HepG2 (cell line): ENCODE measurements at regions not wholly inside any gene's neighbourhood (a gene's known extent, or its start where the extent isn't known, plus 50 kb on each side); places are given as distances from the start of the nearest gene placed in this dataset.

Experiments used
- ATAC-seq: fragments of 200-7000 bp; cut with Tn5 transposase; 3 replicates; pipeline ENCODE4 v1.9.1; 2020; ENCODE audit warnings: mild to moderate bottlenecking, moderate library complexity
- BruUV-seq: library from RNA; stranded (reverse); fragments of 400-500 nt; replicated peaks from 2 replicates; lab custom pipeline; 2021; lab: Mats Ljungman, UMichigan
- CTCF ChIA-PET: fragments of 300-600 bp; formaldehyde crosslinking; extraction: SDS; loops from one replicate; lab custom pipeline; 2021; ENCODE audit warnings: low total read pairs, inconsistent platforms, low intra/inter-chr PET ratio; lab: Yijun Ruan, JAX
- POLR2A ChIA-PET: fragments of 350-600 bp; sonication (Branson Sonifier 250); formaldehyde crosslinking; loops from one replicate; lab custom pipeline; 2020; ENCODE audit warnings: antibody characterized with exemption, inconsistent platforms; lab: Yijun Ruan, JAX
- DNase-seq: peaks from one replicate; pipeline ENCODE4 v3.0.0-alpha.2; 2015; ENCODE audit warnings: low spot score
- FAIRE-seq: peaks from 3 replicates; lab custom pipeline; 2011; peaks lifted over from hg19 to GRCh38; lab: Jason Lieb, UNC
- H2AFZ ChIP-seq: one replicate; pipeline ENCODE4 v1.6.1; 2011; ENCODE audit warnings: low read length, inconsistent platforms
- H3K27ac ChIP-seq: fragments of 300-600 bp; 3 replicates; pipeline ENCODE4 v1.8.0; 2011; ENCODE audit warnings: mixed run types, mild to moderate bottlenecking, mixed read lengths, low read length, inconsistent platforms; ENCODE audit not compliant: insufficient read depth; ENCODE audit errors: extremely low read length
- H3K27me3 ChIP-seq, 2 experiments: fragments of 200-600 bp in 1 of 2; 2 replicates in 1 of 2; 3 replicates in 1 of 2; pipeline versions ENCODE4 v1.6.0 to v1.8.0; 2011; ENCODE audit warnings: low read length in 2 of 2, mild to moderate bottlenecking in 2 of 2, moderate library complexity in 2 of 2, inconsistent platforms in 1 of 2; ENCODE audit not compliant: insufficient read depth in 2 of 2, control insufficient read depth in 1 of 2
- H3K36me3 ChIP-seq, 2 experiments: fragments of 200-600 bp in 1 of 2; replicated peaks in 1 of 2; 2 replicates in 1 of 2; 3 replicates in 1 of 2; pipeline versions ENCODE4 v1.5.1 to v1.8.0; 2011; ENCODE audit warnings: low read length in 2 of 2, inconsistent platforms in 1 of 2; ENCODE audit not compliant: insufficient read depth in 2 of 2, control insufficient read depth in 1 of 2
- H3K4me1 ChIP-seq: 2 replicates; pipeline ENCODE4 v1.5.1; 2012; ENCODE audit warnings: low read length, inconsistent platforms; ENCODE audit not compliant: insufficient read depth
- H3K4me2 ChIP-seq: 2 replicates; pipeline ENCODE4 v1.6.0; 2011; ENCODE audit warnings: low read depth, low read length, inconsistent platforms
- H3K4me3 ChIP-seq, 3 experiments: fragments of 200-600 bp in 1 of 3; sonication (generic), shearing (Covaris generic) in 1 of 3; replicated peaks in 1 of 3; 2 replicates each; pipeline ENCODE4 v1.5.1; 2011 to 2016; ENCODE audit warnings: low read length in 3 of 3, inconsistent platforms in 2 of 3, low read depth in 2 of 3, mild to moderate bottlenecking in 2 of 3, control low read depth in 1 of 3, mixed read lengths in 1 of 3; ENCODE audit not compliant: insufficient read depth in 1 of 3
- H3K79me2 ChIP-seq: one replicate; pipeline ENCODE4 v1.6.1; 2011; ENCODE audit warnings: low read length, inconsistent platforms; ENCODE audit not compliant: insufficient read depth
- H3K9ac ChIP-seq: 2 replicates; pipeline ENCODE4 v1.6.0; 2011; ENCODE audit warnings: mild to moderate bottlenecking, low read depth, low read length, inconsistent platforms; ENCODE audit not compliant: insufficient read depth
- H3K9me3 ChIP-seq: 2 replicates; pipeline ENCODE4 v1.5.1; 2012; ENCODE audit warnings: mild to moderate bottlenecking, low read length
- H4K20me1 ChIP-seq: 2 replicates; pipeline ENCODE4 v1.6.0; 2011; ENCODE audit warnings: inconsistent platforms, mild to moderate bottlenecking, low read length, moderate library complexity; ENCODE audit not compliant: insufficient read depth
- CHCHD3 ChIP-seq: sonication (generic); formaldehyde crosslinking; IDR thresholded peaks from 2 replicates; pipeline ENCODE4 v1.8.0; 2022; ENCODE audit warnings: mild to moderate bottlenecking, missing genetic modification reagents, moderate library complexity
- DDIT3 ChIP-seq: sonication (generic); formaldehyde crosslinking; IDR thresholded peaks from 2 replicates; pipeline ENCODE4 v1.4.0; 2020; ENCODE audit warnings: mild to moderate bottlenecking, missing genetic modification reagents
- E2F1 ChIP-seq: sonication (generic); formaldehyde crosslinking; IDR thresholded peaks from 2 replicates; pipeline ENCODE4 v1.5.0; 2020; ENCODE audit warnings: missing genetic modification reagents
- MIER2 ChIP-seq: IDR thresholded peaks from 2 replicates; pipeline ENCODE4 v1.6.1; 2016; ENCODE audit warnings: missing biosample characterization, missing genetic modification reagents
- NR2F1 ChIP-seq, 2 experiments: fragments of 450-650 bp in 1 of 2; formaldehyde crosslinking in 1 of 2; IDR thresholded peaks; 2 replicates each; pipeline versions ENCODE4 v1.5.0 to v1.6.1; 2016 to 2020; ENCODE audit warnings: mild to moderate bottlenecking in 1 of 2, missing compliant biosample characterization in 1 of 2, missing genetic modification reagents in 1 of 2, moderate library complexity in 1 of 2
- SMAD3 ChIP-seq: sonication (generic); formaldehyde crosslinking; IDR thresholded peaks from 2 replicates; pipeline ENCODE4 v1.4.0; 2020; ENCODE audit warnings: missing genetic modification reagents
- ZNF225 ChIP-seq: sonication (generic); formaldehyde crosslinking; IDR thresholded peaks from 2 replicates; pipeline ENCODE4 v1.4.0; 2020; ENCODE audit warnings: mild to moderate bottlenecking, missing genetic modification reagents
- ZNF484 ChIP-seq: sonication (generic); formaldehyde crosslinking; IDR thresholded peaks from 2 replicates; pipeline ENCODE4 v1.5.1; 2020; ENCODE audit warnings: mild to moderate bottlenecking, low read depth, missing genetic modification reagents, borderline replicate concordance
- ZNF710 ChIP-seq: sonication (generic); formaldehyde crosslinking; IDR thresholded peaks from 2 replicates; pipeline ENCODE4 v1.5.0; 2020; ENCODE audit warnings: mild to moderate bottlenecking, missing genetic modification reagents, borderline replicate concordance
- ZNF790 ChIP-seq: sonication (generic); formaldehyde crosslinking; IDR thresholded peaks from 2 replicates; pipeline ENCODE4 v1.8.0; 2022; ENCODE audit warnings: missing genetic modification reagents, mild to moderate bottlenecking, borderline replicate concordance
- WGBS: methylation state at CpG from one replicate; pipeline ENCODE4 v1.1.6; 2017; ENCODE audit warnings: low lambda C conversion rate; 5-methylcytosine and 5-hydroxymethylcytosine counted together
- in situ Hi-C: cut with HindIII; loops from 2 replicates; pipeline ENCODE4 v1.10.0; 2017; ENCODE audit warnings: low pct_unique_long_range_greater_than_20kb; ENCODE audit not compliant: extremely low pct_ligation_motif_present
- intact Hi-C: fragments of 100-400 bp; cut with micrococcal nuclease; formaldehyde crosslinking; loops from one replicate; pipeline ENCODE4 v1.10.0; 2022; ENCODE audit not compliant: unreplicated experiment

GRCh38 chr7:25553580-25554291 is 325.4 kb upstream of the NPVF start:
- H3K4me1 ChIP-seq, result no peaks in the 10 kb centered on the region
- TF ChIP-seq SMAD3 (CRISPR knock-in tag), result no peak
- no peak for TF ChIP-seq NR2F1 (CRISPR knock-in tag; IDR thresholded peaks at IDR 0.05)
- TF ChIP-seq DDIT3 (CRISPR knock-in tag), result no peak
- TF ChIP-seq ZNF790 (CRISPR knock-in tag), result no peak
- TF ChIP-seq ZNF710 (CRISPR knock-in tag), result no peak
- TF ChIP-seq ZNF225 (CRISPR knock-in tag), result no peak
- TF ChIP-seq ZNF484 (CRISPR knock-in tag), result no peak
- no peak for TF ChIP-seq CHCHD3 (CRISPR knock-in tag)
- TF ChIP-seq E2F1 (CRISPR knock-in tag), result no peak
- TF ChIP-seq MIER2 (CRISPR knock-in tag), result no peak
- no peak overlapping the region for H2AFZ ChIP-seq
- no peaks in the 10 kb centered on the region for H3K9me3 ChIP-seq
- WGBS, result 35% methylated on average over 9 of the region's 13 CpGs
- no peaks in the 10 kb centered on the region for H4K20me1 ChIP-seq
- H3K27me3 ChIP-seq, result peaks cover 0 to 16% of the 10 kb centered on the region in 2 experiments; a peak in 3 of 5 replicates
- H3K9ac ChIP-seq, result no peak overlapping the region
- no peak overlapping the region for H3K27ac ChIP-seq
- POLR2A ChIA-PET, result no interaction called here
- no peak overlapping the region for H3K4me3 ChIP-seq
- FAIRE-seq (no peak), DNase-seq (no peak), ATAC-seq (no peak)
- CTCF ChIA-PET, result no interaction called here
- no peaks in the 10 kb centered on the region for H3K36me3 ChIP-seq
- no peaks in the 10 kb centered on the region for H3K79me2 ChIP-seq
- no TSS peak for BruUV-seq
- intact Hi-C loops (no loop called here), in situ Hi-C loops (no loop called here)
- no peak overlapping the region for H3K4me2 ChIP-seq
